Dermis microvascular lymphatic vessel endothelial cell (primary cell): ENCODE measurements at regions not wholly inside any gene's neighbourhood (a gene's known extent, or its start where the extent isn't known, plus 50 kb on each side); places are given as distances from the start of the nearest gene placed in this dataset.

Source experiments
- DNase-seq, 2 donors: peaks; one replicate each; pipeline versions ENCODE4 v3.0.0 to v3.0.0-alpha.2; 2010; ENCODE audit warnings: low read depth in 2 of 2

- DNase-seq = no peak
Measured at GRCh38 chr3:31285833-31286486, 246.8 kb upstream of the STT3B start.

GRCh38 chr3:31288224-31288623 is 244.5 kb upstream of the STT3B start:
- no peak for DNase-seq

GRCh38 chr3:31288641-31289100 is 244.1 kb upstream of the STT3B start:
- peak; percentile 85 to 87 for DNase-seq

GRCh38 chr3:31289584-31289983 is 243.1 kb upstream of the STT3B start:
- no peak for DNase-seq

GRCh38 chr3:31290046-31290445 is 242.7 kb upstream of the STT3B start:
- no peak for DNase-seq

- no peak for DNase-seq
Measured at GRCh38 chr3:31291818-31292217, 240.9 kb upstream of the STT3B start.

- DNase-seq = no peak
Measured at GRCh38 chr3:31294430-31295149, 238.1 kb upstream of the STT3B start.

- no peak for DNase-seq
Measured at GRCh38 chr3:31295150-31295765, 237.5 kb upstream of the STT3B start.

- no peak for DNase-seq
Measured at GRCh38 chr3:31297726-31298298, 234.9 kb upstream of the STT3B start.

GRCh38 chr3:31300456-31301443 is 232.0 kb upstream of the STT3B start:
- peak in 1 of 2 donors; percentile 44 for DNase-seq

GRCh38 chr3:31302343-31302742 is 230.4 kb upstream of the STT3B start:
- DNase-seq = no peak

GRCh38 chr3:31305340-31305739 is 227.4 kb upstream of the STT3B start:
- DNase-seq = no peak

GRCh38 chr3:31307131-31307785 is 225.5 kb upstream of the STT3B start:
- no peak for DNase-seq

GRCh38 chr3:31311559-31311958 is 221.2 kb upstream of the STT3B start:
- no peak for DNase-seq

GRCh38 chr3:31312400-31312799 is 220.3 kb upstream of the STT3B start:
- no peak for DNase-seq

- no peak for DNase-seq
Measured at GRCh38 chr3:31314258-31314657, 218.5 kb upstream of the STT3B start.

- no peak for DNase-seq
Measured at GRCh38 chr3:31319332-31319731, 213.4 kb upstream of the STT3B start.

- peak in 1 of 2 donors; percentile 9 for DNase-seq
Measured at GRCh38 chr3:31321620-31322019, 211.1 kb upstream of the STT3B start.

GRCh38 chr3:31322460-31322859 is 210.3 kb upstream of the STT3B start:
- no peak for DNase-seq

GRCh38 chr3:31327826-31328357 is 204.8 kb upstream of the STT3B start:
- DNase-seq = peak; percentile 11 to 33
